WTC11 (cell line): ENCODE measurements at regions not wholly inside any gene's neighbourhood (a gene's known extent, or its start where the extent isn't known, plus 50 kb on each side); places are given as distances from the start of the nearest gene placed in this dataset.

Experiments
- ATF3 ChIP-seq: sonication (generic); formaldehyde crosslinking; conservative IDR thresholded peaks from 2 replicates; pipeline ENCODE4 v1.8.1; 2022; ENCODE audit warnings: mild to moderate bottlenecking, missing genetic modification reagents
- ELF4 ChIP-seq: sonication (generic); formaldehyde crosslinking; IDR thresholded peaks from 2 replicates; pipeline ENCODE4 v1.8.1; 2022; ENCODE audit warnings: low read depth, mild to moderate bottlenecking, moderate library complexity, missing genetic modification reagents
- EMX1 ChIP-seq: fragments of 250-450 bp; sonication (Bioruptor Pico); IDR thresholded peaks from 2 replicates; pipeline ENCODE4 v1.8.0; 2021; ENCODE audit warnings: mild to moderate bottlenecking
- ESRRA ChIP-seq: sonication (generic); formaldehyde crosslinking; IDR thresholded peaks from 2 replicates; pipeline ENCODE4 v1.8.1; 2022; ENCODE audit warnings: mild to moderate bottlenecking, missing genetic modification reagents, borderline replicate concordance
- GABPB1 ChIP-seq: sonication (generic); formaldehyde crosslinking; IDR thresholded peaks from 2 replicates; pipeline ENCODE4 v1.8.1; 2023; ENCODE audit warnings: mild to moderate bottlenecking, missing genetic modification reagents
- JUN ChIP-seq: sonication (generic); formaldehyde crosslinking; IDR thresholded peaks from 2 replicates; pipeline ENCODE4 v1.8.0; 2023; ENCODE audit warnings: mild to moderate bottlenecking, missing genetic modification reagents
- NFYB ChIP-seq: sonication (generic); formaldehyde crosslinking; conservative IDR thresholded peaks from 2 replicates; pipeline ENCODE4 v1.8.0; 2022; ENCODE audit warnings: low read depth, missing genetic modification reagents
- SMAD3 ChIP-seq: sonication (generic); formaldehyde crosslinking; IDR thresholded peaks from 2 replicates; pipeline ENCODE4 v1.8.0; 2022; ENCODE audit warnings: missing genetic modification reagents, mild to moderate bottlenecking, borderline replicate concordance
- USF1 ChIP-seq: sonication (generic); formaldehyde crosslinking; IDR thresholded peaks from 2 replicates; pipeline ENCODE4 v1.8.0; 2022; ENCODE audit warnings: mild to moderate bottlenecking, missing genetic modification reagents
- ZNF219 ChIP-seq: sonication (generic); formaldehyde crosslinking; IDR thresholded peaks from 2 replicates; pipeline ENCODE4 v1.8.0; 2023; ENCODE audit warnings: missing genetic modification reagents, mild to moderate bottlenecking, borderline replicate concordance
- ZNF263 ChIP-seq: sonication (generic); formaldehyde crosslinking; IDR thresholded peaks from 2 replicates; pipeline ENCODE4 v1.8.1; 2022; ENCODE audit warnings: low read depth, mild to moderate bottlenecking, moderate library complexity, missing genetic modification reagents
- TF ChIP-seq, protein P1 (sequence below): fragments of 200-600 bp; IDR thresholded peaks from 2 replicates; pipeline ENCODE4 v1.8.0; 2022; ENCODE audit warnings: antibody characterized with exemption
- TF ChIP-seq, protein P2 (sequence below): sonication (generic); formaldehyde crosslinking; IDR thresholded peaks from 2 replicates; pipeline ENCODE4 v1.8.1; 2023; ENCODE audit warnings: mild to moderate bottlenecking, missing genetic modification reagents, moderate library complexity
- TF ChIP-seq, protein P3 (sequence below): sonication (generic); formaldehyde crosslinking; IDR thresholded peaks from 2 replicates; pipeline ENCODE4 v1.8.0; 2023; ENCODE audit warnings: missing genetic modification reagents

- TF ChIP-seq SMAD3 (CRISPR knock-in tag), result no peak
- no peak for TF ChIP-seq JUN (CRISPR knock-in tag)
- TF ChIP-seq, protein P1, sequence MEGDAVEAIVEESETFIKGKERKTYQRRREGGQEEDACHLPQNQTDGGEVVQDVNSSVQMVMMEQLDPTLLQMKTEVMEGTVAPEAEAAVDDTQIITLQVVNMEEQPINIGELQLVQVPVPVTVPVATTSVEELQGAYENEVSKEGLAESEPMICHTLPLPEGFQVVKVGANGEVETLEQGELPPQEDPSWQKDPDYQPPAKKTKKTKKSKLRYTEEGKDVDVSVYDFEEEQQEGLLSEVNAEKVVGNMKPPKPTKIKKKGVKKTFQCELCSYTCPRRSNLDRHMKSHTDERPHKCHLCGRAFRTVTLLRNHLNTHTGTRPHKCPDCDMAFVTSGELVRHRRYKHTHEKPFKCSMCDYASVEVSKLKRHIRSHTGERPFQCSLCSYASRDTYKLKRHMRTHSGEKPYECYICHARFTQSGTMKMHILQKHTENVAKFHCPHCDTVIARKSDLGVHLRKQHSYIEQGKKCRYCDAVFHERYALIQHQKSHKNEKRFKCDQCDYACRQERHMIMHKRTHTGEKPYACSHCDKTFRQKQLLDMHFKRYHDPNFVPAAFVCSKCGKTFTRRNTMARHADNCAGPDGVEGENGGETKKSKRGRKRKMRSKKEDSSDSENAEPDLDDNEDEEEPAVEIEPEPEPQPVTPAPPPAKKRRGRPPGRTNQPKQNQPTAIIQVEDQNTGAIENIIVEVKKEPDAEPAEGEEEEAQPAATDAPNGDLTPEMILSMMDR, result no peak
- TF ChIP-seq ESRRA (CRISPR knock-in tag), result no peak
- no peak for TF ChIP-seq ZNF263
- no peak for TF ChIP-seq NFYB
- TF ChIP-seq ATF3, result no peak
- TF ChIP-seq EMX1 (CRISPR knock-in tag), result no peak
- TF ChIP-seq, protein P2, sequence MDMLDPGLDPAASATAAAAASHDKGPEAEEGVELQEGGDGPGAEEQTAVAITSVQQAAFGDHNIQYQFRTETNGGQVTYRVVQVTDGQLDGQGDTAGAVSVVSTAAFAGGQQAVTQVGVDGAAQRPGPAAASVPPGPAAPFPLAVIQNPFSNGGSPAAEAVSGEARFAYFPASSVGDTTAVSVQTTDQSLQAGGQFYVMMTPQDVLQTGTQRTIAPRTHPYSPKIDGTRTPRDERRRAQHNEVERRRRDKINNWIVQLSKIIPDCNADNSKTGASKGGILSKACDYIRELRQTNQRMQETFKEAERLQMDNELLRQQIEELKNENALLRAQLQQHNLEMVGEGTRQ, result no peak
- no peak for TF ChIP-seq ELF4 (CRISPR knock-in tag)
- TF ChIP-seq ZNF219 (CRISPR knock-in tag), result no peak
- TF ChIP-seq, protein P3, sequence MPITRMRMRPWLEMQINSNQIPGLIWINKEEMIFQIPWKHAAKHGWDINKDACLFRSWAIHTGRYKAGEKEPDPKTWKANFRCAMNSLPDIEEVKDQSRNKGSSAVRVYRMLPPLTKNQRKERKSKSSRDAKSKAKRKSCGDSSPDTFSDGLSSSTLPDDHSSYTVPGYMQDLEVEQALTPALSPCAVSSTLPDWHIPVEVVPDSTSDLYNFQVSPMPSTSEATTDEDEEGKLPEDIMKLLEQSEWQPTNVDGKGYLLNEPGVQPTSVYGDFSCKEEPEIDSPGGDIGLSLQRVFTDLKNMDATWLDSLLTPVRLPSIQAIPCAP, result no peak
- TF ChIP-seq USF1 (CRISPR knock-in tag), result no peak
- TF ChIP-seq GABPB1 (CRISPR knock-in tag), result no peak
These were observed 434.9 kb upstream of the PABPC4L start for GRCh38 chr4:134636338-134637051.
